Brain microvascular endothelial cell (primary cell): ENCODE measurements at regions not wholly inside any gene's neighbourhood (a gene's known extent, or its start where the extent isn't known, plus 50 kb on each side); places are given as distances from the start of the nearest gene placed in this dataset.

Experiments used
- DNase-seq: peaks from one replicate; pipeline ENCODE4 v3.0.0-alpha.2; 2020
- H3K27ac ChIP-seq: fragments of 250-450 bp; sonication (Bioruptor Pico); 2 replicates; pipeline ENCODE4 v1.5.1; 2020; ENCODE audit warnings: mild to moderate bottlenecking, moderate library complexity
- H3K27me3 ChIP-seq: fragments of 250-450 bp; sonication (Bioruptor Pico); replicated peaks from 2 replicates; pipeline ENCODE4 v1.5.1; 2020; ENCODE audit warnings: mild to moderate bottlenecking
- H3K36me3 ChIP-seq: fragments of 250-450 bp; sonication (Bioruptor Pico); replicated peaks from 2 replicates; pipeline ENCODE4 v1.5.1; 2020; ENCODE audit warnings: mild to moderate bottlenecking
- H3K4me3 ChIP-seq: 2 replicates; pipeline ENCODE4 v1.5.1; 2011; ENCODE audit warnings: low read depth, mild to moderate bottlenecking, control low read depth, low read length, moderate library complexity
- in situ Hi-C: cut with HindIII; loops from 2 replicates; pipeline ENCODE4 v1.10.0; 2017; ENCODE audit warnings: low sequenced_read_pairs, low pct_ligation_motif_present
- TF ChIP-seq, protein P1 (sequence below): IDR thresholded peaks from 2 replicates; pipeline ENCODE4 v1.5.1; 2011; ENCODE audit warnings: low read depth, mild to moderate bottlenecking, moderate library complexity, low read length, control low read depth, inconsistent platforms; ENCODE audit errors: missing control alignments

DNA sequence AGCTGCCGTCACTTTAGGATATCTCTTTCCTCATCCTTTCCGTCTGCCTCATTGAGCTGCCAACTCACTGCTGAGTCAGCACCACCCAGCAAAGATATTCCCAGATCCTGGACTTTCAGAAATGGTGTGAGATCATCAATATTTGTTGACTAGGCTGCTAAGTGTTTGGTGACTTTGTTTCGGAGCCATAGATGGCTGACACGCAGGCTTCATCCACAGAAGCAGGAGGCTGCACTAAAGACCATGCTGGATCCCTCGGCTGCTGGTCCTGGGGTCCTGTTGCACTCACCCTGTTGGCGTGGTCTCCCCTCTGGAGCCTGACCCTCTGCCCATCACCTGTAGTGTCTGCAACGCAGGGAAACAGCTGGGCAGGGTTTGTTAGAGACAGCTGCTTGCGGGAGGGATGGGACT, 96.5 kb downstream of the ERMARD start:
- H3K36me3 ChIP-seq: no peaks in the 10 kb centered on the region
- in situ Hi-C loops: no loop called here
- no peak overlapping the region for H3K4me3 ChIP-seq
- no peaks in the 10 kb centered on the region for H3K27me3 ChIP-seq
- TF ChIP-seq, protein P1, sequence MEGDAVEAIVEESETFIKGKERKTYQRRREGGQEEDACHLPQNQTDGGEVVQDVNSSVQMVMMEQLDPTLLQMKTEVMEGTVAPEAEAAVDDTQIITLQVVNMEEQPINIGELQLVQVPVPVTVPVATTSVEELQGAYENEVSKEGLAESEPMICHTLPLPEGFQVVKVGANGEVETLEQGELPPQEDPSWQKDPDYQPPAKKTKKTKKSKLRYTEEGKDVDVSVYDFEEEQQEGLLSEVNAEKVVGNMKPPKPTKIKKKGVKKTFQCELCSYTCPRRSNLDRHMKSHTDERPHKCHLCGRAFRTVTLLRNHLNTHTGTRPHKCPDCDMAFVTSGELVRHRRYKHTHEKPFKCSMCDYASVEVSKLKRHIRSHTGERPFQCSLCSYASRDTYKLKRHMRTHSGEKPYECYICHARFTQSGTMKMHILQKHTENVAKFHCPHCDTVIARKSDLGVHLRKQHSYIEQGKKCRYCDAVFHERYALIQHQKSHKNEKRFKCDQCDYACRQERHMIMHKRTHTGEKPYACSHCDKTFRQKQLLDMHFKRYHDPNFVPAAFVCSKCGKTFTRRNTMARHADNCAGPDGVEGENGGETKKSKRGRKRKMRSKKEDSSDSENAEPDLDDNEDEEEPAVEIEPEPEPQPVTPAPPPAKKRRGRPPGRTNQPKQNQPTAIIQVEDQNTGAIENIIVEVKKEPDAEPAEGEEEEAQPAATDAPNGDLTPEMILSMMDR: no peak
- no peak for DNase-seq
- H3K27ac ChIP-seq: no peak overlapping the region

DNA sequence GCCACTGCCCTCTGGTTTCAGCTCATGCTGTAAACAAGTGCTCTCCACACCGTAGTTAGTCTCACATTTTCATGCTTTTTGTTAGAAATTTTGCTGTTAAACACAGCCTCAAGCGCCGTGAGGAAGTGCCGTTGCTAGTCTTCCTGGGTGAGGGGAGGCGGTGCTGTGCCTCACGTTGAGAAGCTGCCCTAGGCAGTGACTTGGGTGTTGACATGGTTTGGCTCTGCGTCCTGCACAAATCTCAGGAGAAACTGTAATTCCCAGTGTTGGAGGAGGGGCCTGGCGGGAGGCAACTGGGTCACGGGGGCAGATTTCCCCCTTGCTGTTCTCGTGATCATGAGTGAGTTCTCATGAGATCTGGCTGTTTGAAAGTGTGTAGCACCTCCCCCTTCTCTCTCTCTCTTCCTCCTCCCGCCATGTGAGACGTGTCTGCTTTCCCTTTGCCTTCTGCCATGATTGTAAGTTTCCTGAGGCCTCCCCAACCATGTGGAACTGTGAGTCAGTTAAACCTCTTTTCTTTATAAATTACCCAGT, 95.8 kb downstream of the ERMARD start:
- DNase-seq: no peak
- TF ChIP-seq, protein P1: no peak
- Histone ChIP-seq H3K36me3 (no peaks in the 10 kb centered on the region), H3K4me3 (no peak overlapping the region), H3K27ac (no peak overlapping the region), H3K27me3 (no peaks in the 10 kb centered on the region)
- in situ Hi-C loops: no loop called here

DNA sequence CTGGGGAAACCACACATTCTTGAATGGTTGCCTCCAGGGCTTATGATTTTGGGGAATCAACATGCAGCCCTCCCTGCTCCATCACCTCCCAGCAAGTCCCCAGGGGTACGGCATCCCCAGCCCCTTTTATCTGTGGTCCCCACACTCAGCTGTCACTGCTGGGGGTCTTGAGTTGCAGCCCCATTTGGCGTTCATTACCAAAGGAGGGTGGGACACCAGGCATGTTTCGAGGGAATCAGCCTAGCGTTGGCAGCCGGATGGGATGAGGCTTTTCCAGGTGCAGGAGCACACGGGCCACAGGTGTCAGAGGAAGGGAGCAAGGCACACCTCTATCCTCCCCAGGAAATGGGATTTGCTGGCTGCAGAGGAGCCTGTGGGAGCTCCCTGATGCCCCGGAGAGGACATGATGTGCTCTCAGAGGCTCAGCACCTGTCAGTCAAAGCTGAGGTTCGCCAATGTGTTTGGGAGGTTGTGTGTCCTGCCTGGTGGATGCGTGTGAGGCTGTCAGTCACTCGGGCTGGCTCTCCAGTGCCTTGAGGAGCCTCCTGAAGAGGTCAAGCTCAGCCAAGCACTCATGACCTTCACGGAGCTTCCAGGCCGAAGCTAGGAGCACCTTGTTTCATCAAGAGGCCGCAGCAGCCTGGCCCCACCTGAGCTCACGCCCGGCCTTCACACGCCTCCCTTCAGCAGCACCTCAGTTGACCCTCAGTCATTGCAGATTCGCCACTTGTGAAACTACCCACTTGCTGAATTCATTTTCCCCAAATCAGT, 95.0 kb downstream of the ERMARD start:
- H3K27me3 ChIP-seq: no peaks in the 10 kb centered on the region
- H3K36me3 ChIP-seq: no peaks in the 10 kb centered on the region
- in situ Hi-C loops: no loop called here
- no peak for DNase-seq
- no peak overlapping the region for H3K27ac ChIP-seq
- no peak overlapping the region for H3K4me3 ChIP-seq
- TF ChIP-seq, protein P1: no peak

DNA sequence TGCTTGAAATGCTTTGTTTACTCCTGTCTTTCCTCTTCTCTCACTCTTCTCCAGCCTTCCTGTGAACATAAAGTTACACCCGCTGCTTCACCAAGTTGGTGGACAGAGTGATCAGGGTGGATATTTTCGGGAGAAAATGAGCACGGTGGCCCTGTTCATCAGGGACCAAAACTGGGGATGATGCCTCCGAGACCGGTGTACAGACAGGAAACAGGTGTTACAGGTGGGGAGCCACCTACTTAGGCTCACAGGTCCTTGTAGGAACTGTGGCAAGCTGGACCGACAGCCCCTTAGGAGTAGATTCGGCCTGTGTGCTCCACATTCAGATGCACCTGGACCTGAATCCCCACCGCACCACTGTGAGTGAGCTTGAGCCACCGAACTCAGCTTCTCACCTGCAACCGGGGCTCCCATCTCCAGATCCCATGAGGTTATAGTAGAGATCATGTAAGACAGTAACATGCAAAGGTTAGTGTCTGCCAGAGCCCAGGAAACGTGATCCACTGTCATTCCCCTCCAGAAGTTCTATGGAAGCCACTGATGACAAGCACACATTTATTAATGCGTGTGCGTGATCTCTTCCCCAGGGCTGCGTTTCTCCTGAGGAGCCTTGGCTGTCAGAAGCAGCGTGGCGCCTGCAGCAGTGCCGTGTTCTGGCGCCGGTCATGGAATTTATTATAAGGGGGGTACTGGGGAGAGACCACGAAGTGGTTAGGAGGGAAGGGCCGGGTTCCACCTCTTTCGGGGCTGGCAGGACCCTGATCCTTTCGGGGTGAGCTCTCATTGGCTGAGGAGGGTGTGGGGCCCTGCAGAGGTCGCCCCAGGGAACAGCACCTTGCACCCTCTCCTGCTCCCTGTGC, 94.2 kb downstream of the ERMARD start:
- no peak for DNase-seq
- TF ChIP-seq, protein P1: no peak
- in situ Hi-C loops: no loop called here
- no peak overlapping the region for H3K27ac ChIP-seq
- no peak overlapping the region for H3K4me3 ChIP-seq
- H3K36me3 ChIP-seq: no peaks in the 10 kb centered on the region
- no peaks in the 10 kb centered on the region for H3K27me3 ChIP-seq

DNA sequence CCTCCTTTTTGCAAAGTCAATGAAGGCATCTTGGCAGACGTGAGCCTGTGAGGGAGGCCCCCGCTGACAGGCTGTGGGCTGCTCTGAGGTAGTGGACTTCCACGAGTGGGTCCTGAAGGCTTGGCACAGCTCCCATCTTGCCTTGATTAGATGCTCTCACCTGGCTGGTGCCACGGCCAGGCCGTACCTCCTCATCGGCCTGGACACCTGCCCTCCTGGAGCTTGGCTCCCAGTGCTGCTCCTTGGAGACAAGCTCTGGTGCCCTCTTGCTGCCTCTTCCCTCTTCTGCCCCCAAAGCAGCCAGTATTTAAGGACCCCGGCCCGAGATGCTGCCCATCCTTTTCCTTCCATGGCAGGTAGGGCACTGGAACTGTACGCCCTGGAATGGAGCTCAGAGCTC, 93.5 kb downstream of the ERMARD start:
- H3K27me3 ChIP-seq: no peaks in the 10 kb centered on the region
- no peaks in the 10 kb centered on the region for H3K36me3 ChIP-seq
- DNase-seq: no peak
- no peak overlapping the region for H3K27ac ChIP-seq
- TF ChIP-seq, protein P1: no peak
- H3K4me3 ChIP-seq: no peak overlapping the region
- in situ Hi-C loops: no loop called here
